ENCODE measurements at regions not wholly inside any gene's neighbourhood (a gene's known extent, or its start where the extent isn't known, plus 50 kb on each side); places are given as distances from the start of the nearest gene placed in this dataset.

GRCh38 chr6:14786455-14786854 lies 459.4 kb upstream of the JARID2 start:
- Histone ChIP-seq H3K9me3 (ENCODE audit: control insufficient read depth in 1 of 2, low read length in 2 of 2) (no peaks in the 10 kb centered on the region), H3K27me3 (ENCODE audit: control insufficient read depth in 1 of 2, insufficient read depth in 2 of 2, low read length in 2 of 2) (no peaks in the 10 kb centered on the region), H3K9ac (ENCODE audit: low read depth in 1 of 2, low read length in 2 of 2) (no peak overlapping the region), H3K27ac (ENCODE audit: low read depth, low read length) (no peak overlapping the region), H3K4me1 (ENCODE audit: control insufficient read depth in 1 of 2, insufficient read depth in 2 of 2, low read length in 2 of 2) (no peaks in the 10 kb centered on the region), H3K36me3 (ENCODE audit: control insufficient read depth in 1 of 2, insufficient read depth in 2 of 2, low read length in 2 of 2) (no peaks in the 10 kb centered on the region), H3K4me3 (ENCODE audit: low read depth in 1 of 2, low read length in 2 of 2) (no peak overlapping the region)

DNA sequence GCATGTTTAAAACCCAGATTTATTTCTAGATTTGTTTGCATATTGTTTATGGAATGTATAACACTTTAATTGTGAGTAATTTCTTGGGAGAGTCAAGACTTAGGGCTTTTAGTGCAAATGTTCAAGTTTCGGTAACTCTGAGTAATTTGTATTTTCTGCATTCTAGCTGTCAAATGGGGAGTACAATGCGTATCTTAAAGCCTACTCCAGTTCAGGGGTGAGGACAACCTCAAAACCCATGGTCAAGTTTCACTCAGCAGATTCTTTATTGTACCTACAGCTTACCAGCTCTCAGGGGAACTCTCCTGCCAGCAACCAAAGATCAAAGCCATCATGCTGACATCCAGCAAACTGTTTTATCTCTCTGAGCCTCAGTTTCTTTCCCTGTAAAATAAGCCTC lies 458.6 kb upstream of the JARID2 start:
- H3K27me3 ChIP-seq (ENCODE audit: control insufficient read depth in 1 of 2, insufficient read depth in 2 of 2, low read length in 2 of 2) = no peaks in the 10 kb centered on the region

DNA sequence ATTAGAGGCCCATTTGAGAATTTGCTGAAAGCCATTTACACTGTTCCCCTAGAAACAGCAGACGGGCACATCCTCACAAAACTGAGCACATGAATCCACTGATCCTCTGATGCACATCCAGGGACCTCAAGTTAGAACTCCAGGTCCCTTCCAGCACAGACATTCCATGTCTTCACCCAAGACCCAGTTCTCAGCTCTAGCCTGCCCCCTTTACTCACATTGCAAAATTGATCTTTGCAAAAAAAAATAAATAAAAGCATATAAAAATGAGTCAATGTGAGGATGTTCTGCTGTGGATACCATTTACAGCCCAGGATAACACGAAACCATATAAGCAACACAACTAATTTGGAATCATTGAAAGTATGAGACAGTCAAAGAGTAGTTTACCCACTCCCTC lies 458.2 kb upstream of the JARID2 start:
- Histone ChIP-seq H3K36me3 (ENCODE audit: control insufficient read depth in 1 of 2, insufficient read depth in 2 of 2, low read length in 2 of 2) (no peaks in the 10 kb centered on the region), H3K4me3 (ENCODE audit: low read depth in 1 of 2, low read length in 2 of 2) (no peak overlapping the region), H3K27me3 (ENCODE audit: control insufficient read depth in 1 of 2, insufficient read depth in 2 of 2, low read length in 2 of 2) (no peaks in the 10 kb centered on the region), H3K4me1 (ENCODE audit: control insufficient read depth in 1 of 2, insufficient read depth in 2 of 2, low read length in 2 of 2) (peaks cover 8 to 12% of the 10 kb centered on the region in 2 donors), H3K27ac (ENCODE audit: low read depth, low read length) (no peak overlapping the region), H3K9ac (ENCODE audit: low read depth in 1 of 2, low read length in 2 of 2) (no peak overlapping the region), H3K9me3 (ENCODE audit: control insufficient read depth in 1 of 2, low read length in 2 of 2) (no peaks in the 10 kb centered on the region)

More for the DNA sequence above, 458.6 kb upstream of the JARID2 start:
- Histone ChIP-seq H3K36me3 (ENCODE audit: control insufficient read depth in 1 of 2, insufficient read depth in 2 of 2, low read length in 2 of 2) (no peaks in the 10 kb centered on the region), H3K9ac (ENCODE audit: low read depth in 1 of 2, low read length in 2 of 2) (no peak overlapping the region), H3K27ac (ENCODE audit: low read depth, low read length) (no peak overlapping the region), H3K4me1 (ENCODE audit: control insufficient read depth in 1 of 2, insufficient read depth in 2 of 2, low read length in 2 of 2) (peaks cover 3 to 8% of the 10 kb centered on the region in 2 donors), H3K4me3 (ENCODE audit: low read depth in 1 of 2, low read length in 2 of 2) (no peak overlapping the region), H3K9me3 (ENCODE audit: control insufficient read depth in 1 of 2, low read length in 2 of 2) (no peaks in the 10 kb centered on the region)

DNA sequence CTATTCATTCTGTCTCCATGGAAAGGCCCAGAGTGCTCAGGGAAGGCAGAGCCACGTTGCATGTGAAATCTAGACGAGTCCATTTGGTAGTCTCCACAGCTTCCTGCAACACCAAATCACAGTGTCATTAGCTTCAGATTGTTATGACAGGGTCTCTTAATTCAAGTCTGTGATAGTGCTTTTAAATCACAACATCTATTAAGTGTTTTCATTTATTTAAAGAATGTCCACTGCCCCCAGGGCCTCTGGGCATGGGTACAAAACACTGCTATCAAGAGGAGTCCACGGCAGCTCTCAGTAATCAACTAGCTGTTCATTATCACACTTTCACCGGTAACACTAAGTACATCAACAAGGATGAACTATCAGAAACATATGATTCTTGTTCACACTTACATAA lies 455.9 kb upstream of the JARID2 start:
- Histone ChIP-seq H3K36me3 (ENCODE audit: control insufficient read depth in 1 of 2, insufficient read depth in 2 of 2, low read length in 2 of 2) (no peaks in the 10 kb centered on the region), H3K27ac (ENCODE audit: low read depth, low read length) (no peak overlapping the region), H3K4me1 (ENCODE audit: control insufficient read depth in 1 of 2, insufficient read depth in 2 of 2, low read length in 2 of 2) (peaks cover 9 to 17% of the 10 kb centered on the region in 2 donors), H3K27me3 (ENCODE audit: control insufficient read depth in 1 of 2, insufficient read depth in 2 of 2, low read length in 2 of 2) (no peaks in the 10 kb centered on the region), H3K9me3 (ENCODE audit: control insufficient read depth in 1 of 2, low read length in 2 of 2) (no peaks in the 10 kb centered on the region), H3K9ac (ENCODE audit: low read depth in 1 of 2, low read length in 2 of 2) (no peak overlapping the region), H3K4me3 (ENCODE audit: low read depth in 1 of 2, low read length in 2 of 2) (no peak overlapping the region)

DNA sequence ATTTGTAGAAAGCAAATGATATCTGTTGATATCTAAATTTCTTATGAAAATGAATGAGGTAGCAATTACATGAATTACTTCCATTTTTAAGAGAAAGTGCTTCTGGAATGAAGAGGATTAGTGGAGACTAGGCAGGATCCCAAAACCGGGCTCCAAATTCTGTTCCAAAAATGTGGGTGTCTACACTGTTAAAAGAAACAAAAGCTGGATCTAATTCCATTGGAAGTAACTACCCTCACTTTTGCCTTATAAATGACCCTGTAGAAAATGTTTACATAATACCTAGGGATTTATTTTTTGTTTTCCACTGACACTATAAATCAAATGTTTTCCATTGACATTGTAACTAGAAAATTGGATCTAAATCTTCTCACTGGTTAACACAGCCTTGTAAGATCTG lies 454.9 kb upstream of the JARID2 start:
- H3K27ac ChIP-seq (ENCODE audit: low read depth, low read length) = no peak overlapping the region
- H3K27me3 ChIP-seq (ENCODE audit: control insufficient read depth in 1 of 2, insufficient read depth in 2 of 2, low read length in 2 of 2) = no peaks in the 10 kb centered on the region
- no peak overlapping the region for H3K9ac ChIP-seq (ENCODE audit: low read depth in 1 of 2, low read length in 2 of 2)
- H3K36me3 ChIP-seq (ENCODE audit: control insufficient read depth in 1 of 2, insufficient read depth in 2 of 2, low read length in 2 of 2) = no peaks in the 10 kb centered on the region
- H3K9me3 ChIP-seq (ENCODE audit: control insufficient read depth in 1 of 2, low read length in 2 of 2) = no peaks in the 10 kb centered on the region
- H3K4me3 ChIP-seq (ENCODE audit: low read depth in 1 of 2, low read length in 2 of 2) = no peak overlapping the region
- H3K4me1 ChIP-seq (ENCODE audit: control insufficient read depth in 1 of 2, insufficient read depth in 2 of 2, low read length in 2 of 2) = peaks cover 9 to 17% of the 10 kb centered on the region in 2 donors

DNA sequence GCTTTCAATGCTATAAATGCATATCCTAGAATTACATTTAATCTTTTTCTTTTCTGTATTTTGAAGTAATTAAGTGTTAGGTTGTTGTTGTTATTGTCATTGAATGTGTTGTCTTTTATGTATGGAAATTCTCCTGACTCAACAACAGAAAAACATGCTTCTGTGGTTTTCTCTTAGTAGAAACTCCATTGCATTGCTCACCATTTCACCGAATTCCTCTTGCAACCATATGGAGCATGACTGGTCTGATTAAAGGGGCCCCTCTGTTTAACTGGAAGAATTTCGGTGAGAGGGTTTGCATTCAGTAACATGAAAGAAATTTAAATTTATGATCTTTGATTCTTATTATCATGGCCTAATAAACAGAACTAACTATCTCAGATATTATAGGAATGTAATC lies 454.3 kb upstream of the JARID2 start:
- Histone ChIP-seq H3K4me3 (ENCODE audit: low read depth in 1 of 2, low read length in 2 of 2) (no peak overlapping the region), H3K27ac (ENCODE audit: low read depth, low read length) (no peak overlapping the region), H3K9ac (ENCODE audit: low read depth in 1 of 2, low read length in 2 of 2) (no peak overlapping the region)

DNA sequence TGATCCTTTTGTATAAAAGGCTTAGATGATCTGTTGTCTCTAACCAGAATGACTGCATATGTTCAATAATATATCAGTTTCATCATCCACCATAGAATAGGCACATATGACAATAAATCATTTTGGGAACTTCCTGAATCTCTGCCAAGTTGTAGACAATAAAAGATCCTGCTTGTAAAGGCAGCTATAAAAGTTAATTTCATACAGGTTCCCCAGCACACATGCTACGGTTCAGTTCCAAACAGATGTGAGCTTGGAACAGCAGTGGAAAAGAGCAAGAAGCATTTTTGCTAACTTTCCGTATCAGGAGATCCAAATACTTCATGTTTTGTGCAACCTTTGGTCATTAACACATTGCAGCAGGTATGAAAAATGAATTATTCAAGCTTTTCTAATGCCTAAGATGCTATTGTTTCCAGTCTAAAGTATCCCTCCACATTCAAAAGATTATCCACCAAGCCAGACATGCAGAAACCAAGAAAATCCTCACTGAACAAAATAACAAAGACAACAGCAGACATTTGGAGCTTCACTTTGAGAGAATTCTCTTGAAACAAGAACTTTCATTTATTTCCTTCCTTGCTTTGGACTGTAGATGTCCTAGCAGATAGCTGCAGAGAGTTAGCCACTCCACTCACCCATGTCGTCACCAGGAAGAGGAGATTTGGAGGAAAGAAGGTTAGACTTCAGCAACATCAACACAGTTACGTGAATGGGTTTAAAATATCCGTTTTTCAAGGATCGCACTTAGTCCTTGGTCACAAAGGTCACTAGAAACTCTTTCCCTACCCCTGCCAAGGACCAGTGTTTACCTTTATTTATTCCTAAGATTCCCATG lies 453.5 kb upstream of the JARID2 start:
- H3K9ac ChIP-seq (ENCODE audit: low read depth in 1 of 2, low read length in 2 of 2) = no peak overlapping the region
- no peaks in the 10 kb centered on the region for H3K36me3 ChIP-seq (ENCODE audit: control insufficient read depth in 1 of 2, insufficient read depth in 2 of 2, low read length in 2 of 2)
- H3K4me3 ChIP-seq (ENCODE audit: low read depth in 1 of 2, low read length in 2 of 2) = no peak overlapping the region
- H3K4me1 ChIP-seq (ENCODE audit: control insufficient read depth in 1 of 2, insufficient read depth in 2 of 2, low read length in 2 of 2) = peaks cover 9 to 17% of the 10 kb centered on the region in 2 donors
- no peaks in the 10 kb centered on the region for H3K27me3 ChIP-seq (ENCODE audit: control insufficient read depth in 1 of 2, insufficient read depth in 2 of 2, low read length in 2 of 2)
- no peak overlapping the region for H3K27ac ChIP-seq (ENCODE audit: low read depth, low read length)
- no peaks in the 10 kb centered on the region for H3K9me3 ChIP-seq (ENCODE audit: control insufficient read depth in 1 of 2, low read length in 2 of 2)

More for the DNA sequence above, 454.3 kb upstream of the JARID2 start:
- peaks cover 9 to 17% of the 10 kb centered on the region in 2 donors for H3K4me1 ChIP-seq (ENCODE audit: control insufficient read depth in 1 of 2, insufficient read depth in 2 of 2, low read length in 2 of 2)
- H3K9me3 ChIP-seq (ENCODE audit: control insufficient read depth in 1 of 2, low read length in 2 of 2) = no peaks in the 10 kb centered on the region
- H3K36me3 ChIP-seq (ENCODE audit: control insufficient read depth in 1 of 2, insufficient read depth in 2 of 2, low read length in 2 of 2) = no peaks in the 10 kb centered on the region
- no peaks in the 10 kb centered on the region for H3K27me3 ChIP-seq (ENCODE audit: control insufficient read depth in 1 of 2, insufficient read depth in 2 of 2, low read length in 2 of 2)

DNA sequence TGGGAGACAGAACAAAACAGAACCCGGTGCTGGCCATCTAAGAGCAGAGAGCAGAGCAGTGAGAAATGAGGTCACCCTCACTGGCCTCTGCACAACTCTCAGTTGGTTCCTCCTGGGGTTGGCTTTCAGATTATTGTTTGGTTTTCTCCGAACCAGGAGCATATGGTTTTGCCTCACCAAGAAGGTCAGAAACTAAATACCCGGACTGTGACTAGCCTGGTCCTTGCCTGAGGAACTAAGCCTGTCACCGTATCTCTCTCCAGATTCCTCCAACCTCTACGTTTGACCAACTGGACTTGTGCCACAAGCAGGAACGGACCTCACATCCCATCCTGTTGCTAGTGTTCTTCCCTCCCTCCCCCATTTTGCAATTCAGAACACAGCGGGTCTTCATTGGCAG lies 450.4 kb upstream of the JARID2 start:
- Histone ChIP-seq H3K27me3 (ENCODE audit: control insufficient read depth in 1 of 2, insufficient read depth in 2 of 2, low read length in 2 of 2) (no peaks in the 10 kb centered on the region), H3K27ac (ENCODE audit: low read depth, low read length) (no peak overlapping the region)

DNA sequence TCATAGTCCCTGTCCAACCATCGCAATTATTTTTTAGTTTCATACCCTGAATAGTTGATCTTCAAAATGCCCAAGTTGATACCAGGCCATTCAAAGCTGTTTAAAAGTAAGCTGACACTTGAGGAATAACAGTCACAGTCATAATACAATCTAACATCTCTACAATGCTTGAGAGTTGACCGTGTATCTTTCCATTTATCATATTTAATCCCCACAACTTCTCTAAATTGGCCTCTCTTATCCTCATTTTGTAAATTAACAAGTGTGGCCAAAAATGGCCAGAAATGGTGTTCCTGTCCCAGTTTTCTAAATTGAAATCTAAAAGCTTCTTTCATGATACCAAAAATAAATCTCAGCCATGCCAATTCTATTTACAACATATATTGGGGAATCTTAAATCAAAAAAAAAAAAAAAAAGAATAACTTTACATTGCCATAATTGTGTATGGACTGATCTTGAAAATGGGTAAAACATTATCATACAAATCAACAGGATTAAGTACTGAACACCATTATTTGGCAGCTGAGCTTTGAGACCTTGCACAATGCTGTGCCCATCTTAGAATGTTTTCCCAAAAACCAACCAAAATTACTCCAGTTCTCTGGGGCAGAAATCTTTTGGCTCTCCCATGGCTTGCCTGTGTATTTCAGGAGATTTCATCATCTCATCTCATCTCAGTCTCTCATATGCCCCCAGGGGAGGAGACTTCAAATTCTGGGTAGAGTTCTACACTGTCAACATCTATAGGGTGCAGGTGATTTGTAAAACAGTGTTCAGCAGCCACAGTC lies 448.7 kb upstream of the JARID2 start:
- Histone ChIP-seq H3K27ac (ENCODE audit: low read depth, low read length) (no peak overlapping the region), H3K9me3 (ENCODE audit: control insufficient read depth in 1 of 2, low read length in 2 of 2) (no peaks in the 10 kb centered on the region), H3K27me3 (ENCODE audit: control insufficient read depth in 1 of 2, insufficient read depth in 2 of 2, low read length in 2 of 2) (no peaks in the 10 kb centered on the region), H3K36me3 (ENCODE audit: control insufficient read depth in 1 of 2, insufficient read depth in 2 of 2, low read length in 2 of 2) (no peaks in the 10 kb centered on the region), H3K4me3 (ENCODE audit: low read depth in 1 of 2, low read length in 2 of 2) (no peak overlapping the region), H3K9ac (ENCODE audit: low read depth in 1 of 2, low read length in 2 of 2) (no peak overlapping the region), H3K4me1 (ENCODE audit: control insufficient read depth in 1 of 2, insufficient read depth in 2 of 2, low read length in 2 of 2) (peaks cover 7 to 10% of the 10 kb centered on the region in 2 donors)

More for the DNA sequence above, 450.4 kb upstream of the JARID2 start:
- Histone ChIP-seq H3K9ac (ENCODE audit: low read depth in 1 of 2, low read length in 2 of 2) (no peak overlapping the region), H3K9me3 (ENCODE audit: control insufficient read depth in 1 of 2, low read length in 2 of 2) (no peaks in the 10 kb centered on the region), H3K4me1 (ENCODE audit: control insufficient read depth in 1 of 2, insufficient read depth in 2 of 2, low read length in 2 of 2) (peaks cover 9 to 17% of the 10 kb centered on the region in 2 donors), H3K4me3 (ENCODE audit: low read depth in 1 of 2, low read length in 2 of 2) (no peak overlapping the region), H3K36me3 (ENCODE audit: control insufficient read depth in 1 of 2, insufficient read depth in 2 of 2, low read length in 2 of 2) (no peaks in the 10 kb centered on the region)

DNA sequence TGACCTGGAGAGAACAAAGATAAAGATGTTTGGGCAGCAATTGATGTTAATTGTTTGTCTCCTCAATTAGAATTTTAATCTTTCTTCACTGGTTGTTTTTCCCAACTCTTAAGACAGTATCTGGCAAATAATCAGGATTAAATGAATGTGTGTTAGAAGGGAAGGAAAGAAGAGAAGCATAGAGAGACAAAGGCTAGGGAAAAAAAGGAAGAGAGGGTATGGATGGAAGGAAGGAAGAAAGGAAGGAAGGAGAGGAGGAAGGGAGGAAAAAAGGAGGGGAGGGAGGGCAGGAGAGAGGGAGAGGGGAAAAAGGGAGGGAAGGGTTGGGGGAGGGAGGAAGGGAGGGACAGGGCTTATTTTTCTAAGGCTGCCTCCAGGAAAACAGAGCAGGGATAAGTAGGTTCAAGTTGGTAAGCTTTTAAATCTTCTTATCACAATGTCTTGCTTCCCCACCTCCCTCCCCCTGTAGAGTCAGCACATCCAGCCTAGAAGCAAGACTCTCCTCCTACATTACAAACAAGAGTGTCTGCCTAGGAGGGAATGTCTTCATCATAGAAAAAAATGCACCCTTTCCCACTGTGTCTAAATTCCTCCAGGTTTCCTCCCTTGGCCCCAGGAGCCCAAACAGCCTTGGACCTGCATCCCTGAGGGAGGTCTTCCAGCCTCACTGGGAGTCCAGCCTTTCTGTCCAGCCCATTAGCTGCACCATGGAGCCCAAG lies 447.8 kb upstream of the JARID2 start:
- H3K27ac ChIP-seq (ENCODE audit: low read depth, low read length) = no peak overlapping the region
- no peaks in the 10 kb centered on the region for H3K27me3 ChIP-seq (ENCODE audit: control insufficient read depth in 1 of 2, insufficient read depth in 2 of 2, low read length in 2 of 2)
- H3K36me3 ChIP-seq (ENCODE audit: control insufficient read depth in 1 of 2, insufficient read depth in 2 of 2, low read length in 2 of 2) = no peaks in the 10 kb centered on the region

More for the DNA sequence above, 447.8 kb upstream of the JARID2 start:
- peaks cover 0 to 2% of the 10 kb centered on the region in 2 donors for H3K4me1 ChIP-seq (ENCODE audit: control insufficient read depth in 1 of 2, insufficient read depth in 2 of 2, low read length in 2 of 2)
- no peak overlapping the region for H3K4me3 ChIP-seq (ENCODE audit: low read depth in 1 of 2, low read length in 2 of 2)
- no peak overlapping the region for H3K9ac ChIP-seq (ENCODE audit: low read depth in 1 of 2, low read length in 2 of 2)
- no peaks in the 10 kb centered on the region for H3K9me3 ChIP-seq (ENCODE audit: control insufficient read depth in 1 of 2, low read length in 2 of 2)
